ENCODE measurements at regions not wholly inside any gene's neighbourhood (a gene's known extent, or its start where the extent isn't known, plus 50 kb on each side); places are given as distances from the start of the nearest gene placed in this dataset.
A peak's percentile ranks its signal among the peaks of the same experiment; 100 is the strongest.

DNA sequence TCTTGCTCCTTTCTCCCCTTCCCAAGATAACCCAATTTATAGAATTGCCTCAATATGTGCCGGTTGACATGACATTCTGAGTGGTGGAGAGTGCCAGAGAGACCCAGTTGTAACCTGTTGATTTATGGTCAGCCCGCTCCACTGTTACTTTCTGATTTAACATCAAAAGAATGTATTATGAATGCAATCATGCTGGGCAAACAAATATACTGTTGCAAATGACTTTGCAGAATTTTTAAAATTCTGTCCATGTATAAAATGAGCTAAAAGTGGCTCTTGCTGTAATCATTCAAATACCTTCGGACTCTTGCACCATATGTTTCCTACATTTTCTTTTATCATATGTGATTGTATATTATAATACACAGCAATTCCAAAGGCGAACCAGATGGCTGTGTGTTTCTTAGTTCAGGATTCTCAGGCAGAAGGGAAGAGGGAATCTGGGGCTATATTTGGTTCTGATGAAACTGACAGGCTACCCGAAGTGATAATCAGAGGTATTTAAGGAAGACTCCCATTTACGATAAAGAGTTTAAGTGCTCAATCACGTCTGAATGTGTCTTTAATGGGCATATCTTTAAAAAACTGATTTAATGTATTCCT lies 131.7 kb downstream of the CLCN4 start:
- TF ChIP-seq, protein P1, sequence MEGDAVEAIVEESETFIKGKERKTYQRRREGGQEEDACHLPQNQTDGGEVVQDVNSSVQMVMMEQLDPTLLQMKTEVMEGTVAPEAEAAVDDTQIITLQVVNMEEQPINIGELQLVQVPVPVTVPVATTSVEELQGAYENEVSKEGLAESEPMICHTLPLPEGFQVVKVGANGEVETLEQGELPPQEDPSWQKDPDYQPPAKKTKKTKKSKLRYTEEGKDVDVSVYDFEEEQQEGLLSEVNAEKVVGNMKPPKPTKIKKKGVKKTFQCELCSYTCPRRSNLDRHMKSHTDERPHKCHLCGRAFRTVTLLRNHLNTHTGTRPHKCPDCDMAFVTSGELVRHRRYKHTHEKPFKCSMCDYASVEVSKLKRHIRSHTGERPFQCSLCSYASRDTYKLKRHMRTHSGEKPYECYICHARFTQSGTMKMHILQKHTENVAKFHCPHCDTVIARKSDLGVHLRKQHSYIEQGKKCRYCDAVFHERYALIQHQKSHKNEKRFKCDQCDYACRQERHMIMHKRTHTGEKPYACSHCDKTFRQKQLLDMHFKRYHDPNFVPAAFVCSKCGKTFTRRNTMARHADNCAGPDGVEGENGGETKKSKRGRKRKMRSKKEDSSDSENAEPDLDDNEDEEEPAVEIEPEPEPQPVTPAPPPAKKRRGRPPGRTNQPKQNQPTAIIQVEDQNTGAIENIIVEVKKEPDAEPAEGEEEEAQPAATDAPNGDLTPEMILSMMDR (IDR thresholded peaks at IDR 0.05) = no peak
- Mint-ChIP-seq H3K9me3 (ENCODE audit: unreplicated experiment) (peaks cover 19% of the 10 kb centered on the region), H3K4me1 (ENCODE audit: unreplicated experiment) (peaks cover 3% of the 10 kb centered on the region), H3K27me3 (ENCODE audit: unreplicated experiment) (peaks cover 42% of the 10 kb centered on the region), H3K4me3 (ENCODE audit: unreplicated experiment) (no peak overlapping the region), H3K36me3 (ENCODE audit: unreplicated experiment) (no peaks in the 10 kb centered on the region), H3K27ac (ENCODE audit: unreplicated experiment) (no peak overlapping the region)
- no peak for DNase-seq (ENCODE audit: extremely low spot score, unreplicated experiment)

DNA sequence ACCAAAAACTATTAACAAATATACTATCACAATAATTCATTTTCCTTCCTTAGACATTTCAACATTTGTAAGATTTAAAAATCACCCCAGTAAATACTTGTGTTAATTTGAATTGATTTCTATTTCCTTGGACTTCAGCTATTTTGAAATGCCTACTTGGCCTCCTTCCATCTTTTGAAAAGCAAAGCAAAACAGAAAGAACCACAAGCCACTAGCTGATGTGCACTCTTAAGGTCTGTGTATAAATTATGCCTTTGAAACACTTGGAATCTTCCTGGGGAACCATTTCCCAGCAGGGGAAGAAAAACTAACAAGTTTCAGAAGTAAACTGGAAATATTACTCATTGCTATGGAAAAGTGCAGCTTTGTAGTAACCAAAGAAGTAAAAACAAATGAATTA lies 139.8 kb downstream of the CLCN4 start:
- Mint-ChIP-seq H3K27ac (ENCODE audit: unreplicated experiment) (no peak overlapping the region), H3K4me3 (ENCODE audit: unreplicated experiment) (no peak overlapping the region), H3K4me1 (ENCODE audit: unreplicated experiment) (peaks cover 11% of the 10 kb centered on the region), H3K9me3 (ENCODE audit: unreplicated experiment) (peaks cover 8% of the 10 kb centered on the region), H3K36me3 (ENCODE audit: unreplicated experiment) (no peaks in the 10 kb centered on the region), H3K27me3 (ENCODE audit: unreplicated experiment) (peaks cover 36% of the 10 kb centered on the region)
- DNase-seq (ENCODE audit: extremely low spot score, unreplicated experiment) = no peak
- TF ChIP-seq, protein P1 (IDR thresholded peaks at IDR 0.05) = no peak

DNA sequence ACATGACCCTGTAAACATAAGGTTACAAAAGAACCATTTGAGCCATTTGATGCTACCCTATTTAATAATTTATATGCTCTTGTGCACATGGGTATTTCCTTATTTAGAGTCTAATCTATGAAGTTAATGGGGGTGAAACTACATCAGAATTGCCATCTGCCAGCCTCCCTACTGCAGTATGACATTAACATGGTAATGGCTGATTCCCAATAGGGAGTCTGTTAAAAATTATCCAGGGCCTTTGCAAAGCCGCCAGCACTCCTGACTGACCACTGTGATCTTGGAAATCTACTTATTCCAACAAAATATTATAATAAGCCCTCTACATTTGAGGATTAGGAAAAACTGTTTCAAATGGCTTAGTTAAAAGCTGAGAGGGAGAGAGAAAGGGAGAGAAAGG lies 153.7 kb downstream of the CLCN4 start:
- H3K36me3 Mint-ChIP-seq (ENCODE audit: unreplicated experiment) = no peaks in the 10 kb centered on the region
- no peaks in the 10 kb centered on the region for H3K4me1 Mint-ChIP-seq (ENCODE audit: unreplicated experiment)
- H3K4me3 Mint-ChIP-seq (ENCODE audit: unreplicated experiment) = no peak overlapping the region
- H3K27me3 Mint-ChIP-seq (ENCODE audit: unreplicated experiment) = peaks cover 12% of the 10 kb centered on the region
- TF ChIP-seq, protein P1 (IDR thresholded peaks at IDR 0.05) = no peak
- DNase-seq (ENCODE audit: extremely low spot score, unreplicated experiment) = no peak
- H3K27ac Mint-ChIP-seq (ENCODE audit: unreplicated experiment) = no peak overlapping the region
- H3K9me3 Mint-ChIP-seq (ENCODE audit: unreplicated experiment) = peaks cover 18% of the 10 kb centered on the region

DNA sequence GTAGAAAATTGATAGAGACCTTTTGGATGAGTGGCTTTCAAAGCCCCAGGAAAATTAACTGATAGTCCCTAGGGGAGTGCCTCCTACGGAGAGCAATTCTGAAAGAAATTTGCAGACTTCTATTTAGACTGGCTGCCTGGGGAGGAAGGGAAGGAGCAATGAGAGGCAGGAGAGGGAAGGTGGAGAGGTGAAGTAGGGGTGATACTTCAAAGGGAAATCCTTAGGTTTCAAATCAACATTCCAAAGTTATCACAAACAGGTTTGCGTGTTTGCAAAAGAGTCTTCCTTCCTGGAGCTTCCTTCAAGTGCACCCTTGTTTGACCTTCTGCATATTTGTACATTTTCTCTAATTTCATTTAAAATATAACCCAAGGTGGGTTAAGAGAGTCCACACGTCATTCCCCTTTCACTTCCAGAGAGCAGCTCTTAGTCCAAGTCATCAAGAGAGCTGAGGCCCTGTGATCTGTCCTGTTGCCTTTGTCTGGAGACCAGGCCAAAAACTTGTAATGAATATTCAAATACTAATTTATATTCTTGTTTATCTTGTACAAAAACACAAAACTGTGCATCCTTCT lies 157.8 kb downstream of the CLCN4 start:
- Mint-ChIP-seq H3K27ac (ENCODE audit: unreplicated experiment) (no peak overlapping the region), H3K4me1 (ENCODE audit: unreplicated experiment) (no peaks in the 10 kb centered on the region), H3K9me3 (ENCODE audit: unreplicated experiment) (peaks cover 29% of the 10 kb centered on the region), H3K36me3 (ENCODE audit: unreplicated experiment) (no peaks in the 10 kb centered on the region), H3K4me3 (ENCODE audit: unreplicated experiment) (no peak overlapping the region), H3K27me3 (ENCODE audit: unreplicated experiment) (peaks cover 8% of the 10 kb centered on the region)
- no peak for DNase-seq (ENCODE audit: extremely low spot score, unreplicated experiment)
- TF ChIP-seq, protein P1 (IDR thresholded peaks at IDR 0.05) = no peak

DNA sequence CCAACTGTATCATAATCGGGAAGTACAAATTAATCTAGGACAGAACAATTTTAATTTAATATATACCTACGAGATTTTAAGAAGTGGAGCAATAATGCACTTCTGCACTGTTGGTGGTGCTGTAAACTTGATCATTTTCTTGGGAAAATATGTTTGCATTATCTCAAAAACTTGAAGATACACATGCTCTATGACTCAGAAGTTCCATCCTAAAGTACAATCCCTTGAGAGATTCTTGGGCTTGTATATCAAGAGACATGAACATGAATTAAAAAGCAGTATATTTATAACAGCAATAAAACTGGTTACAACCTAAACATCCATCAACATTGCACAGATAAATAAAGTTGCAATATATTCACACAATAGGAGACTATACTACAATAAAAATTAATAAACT lies 168.8 kb downstream of the CLCN4 start:
- no peak for DNase-seq (ENCODE audit: extremely low spot score, unreplicated experiment)
- H3K9me3 Mint-ChIP-seq (ENCODE audit: unreplicated experiment) = peaks cover 21% of the 10 kb centered on the region
- H3K27me3 Mint-ChIP-seq (ENCODE audit: unreplicated experiment) = no peaks in the 10 kb centered on the region
- H3K4me1 Mint-ChIP-seq (ENCODE audit: unreplicated experiment) = peaks cover 23% of the 10 kb centered on the region
- no peak overlapping the region for H3K4me3 Mint-ChIP-seq (ENCODE audit: unreplicated experiment)
- TF ChIP-seq, protein P1 (IDR thresholded peaks at IDR 0.05) = peak; percentile 34
- peak overlapping the region; percentile 1 for H3K27ac Mint-ChIP-seq (ENCODE audit: unreplicated experiment)
- no peaks in the 10 kb centered on the region for H3K36me3 Mint-ChIP-seq (ENCODE audit: unreplicated experiment)

Data from osteocyte (in vitro differentiated cells).